Chondrocyte (in vitro differentiated cells): ENCODE measurements at regions not wholly inside any gene's neighbourhood (a gene's known extent, or its start where the extent isn't known, plus 50 kb on each side); places are given as distances from the start of the nearest gene placed in this dataset.

Source experiments
- DNase-seq: peaks from one replicate; pipeline ENCODE4 v3.0.0; 2021; ENCODE audit warnings: mixed read lengths, low spot score
- H3K27ac Mint-ChIP-seq: one replicate; pipeline ENCODE4 v1.8.0; 2021; ENCODE audit warnings: mild to moderate bottlenecking, moderate library complexity, mixed read lengths; ENCODE audit not compliant: unreplicated experiment
- H3K27me3 Mint-ChIP-seq: 2 replicates; pipeline ENCODE4 v1.8.0; 2021; ENCODE audit warnings: low read depth, mixed read lengths
- H3K36me3 Mint-ChIP-seq: 2 replicates; pipeline ENCODE4 v1.8.0; 2021; ENCODE audit warnings: low read depth, mixed read lengths
- H3K4me1 Mint-ChIP-seq: 2 replicates; pipeline ENCODE4 v1.8.0; 2021; ENCODE audit warnings: low read depth, mild to moderate bottlenecking, mixed read lengths
- H3K4me3 Mint-ChIP-seq: one replicate; pipeline ENCODE4 v1.8.0; 2021; ENCODE audit warnings: mild to moderate bottlenecking, moderate library complexity, mixed read lengths; ENCODE audit not compliant: unreplicated experiment
- H3K9me3 Mint-ChIP-seq: 2 replicates; pipeline ENCODE4 v1.8.0; 2021; ENCODE audit warnings: low read depth, mixed read lengths
- TF ChIP-seq, protein P1 (sequence below): fragments of 200-600 bp; sonication (generic); IDR thresholded peaks from 2 replicates; pipeline ENCODE4 v1.5.0; 2021; ENCODE audit warnings: antibody characterized with exemption, mild to moderate bottlenecking, moderate library complexity

DNA sequence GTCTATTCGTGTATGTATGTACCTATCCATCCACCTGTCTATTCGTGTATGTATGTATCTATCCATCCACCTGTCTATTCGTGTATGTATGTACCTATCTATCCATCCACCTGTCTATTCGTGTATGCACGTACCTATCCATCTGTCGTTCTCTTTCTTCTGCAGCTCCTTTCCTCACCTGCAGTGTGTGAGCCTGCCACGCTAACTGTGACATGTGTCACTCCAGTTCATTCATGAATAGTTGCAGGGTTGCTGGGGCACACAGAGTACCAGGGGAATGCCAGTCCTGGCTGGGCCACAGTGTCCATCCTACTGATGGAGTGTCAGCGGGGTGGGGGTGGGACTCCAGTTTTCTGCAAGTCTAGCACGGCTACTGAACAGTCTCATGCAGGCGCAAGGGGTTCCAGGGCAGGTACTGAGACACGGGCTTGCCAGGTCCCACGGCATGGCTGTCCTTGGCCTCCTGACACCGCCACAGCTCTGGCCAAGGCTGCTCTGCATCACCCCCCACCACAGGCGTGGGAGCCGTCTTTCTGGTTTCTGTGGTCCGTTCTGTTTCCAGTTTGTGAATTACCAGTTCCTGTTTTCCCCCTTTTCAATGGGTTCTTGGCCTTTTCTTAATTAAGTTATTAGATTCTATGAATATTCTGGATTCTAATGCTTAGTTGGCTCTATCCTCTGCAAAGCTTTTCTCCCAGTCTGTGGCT is 88.8 kb upstream of the CLDN5 start:
- peaks cover 31% of the 10 kb centered on the region for H3K27me3 Mint-ChIP-seq
- H3K4me3 Mint-ChIP-seq = no peak overlapping the region
- TF ChIP-seq, protein P1, sequence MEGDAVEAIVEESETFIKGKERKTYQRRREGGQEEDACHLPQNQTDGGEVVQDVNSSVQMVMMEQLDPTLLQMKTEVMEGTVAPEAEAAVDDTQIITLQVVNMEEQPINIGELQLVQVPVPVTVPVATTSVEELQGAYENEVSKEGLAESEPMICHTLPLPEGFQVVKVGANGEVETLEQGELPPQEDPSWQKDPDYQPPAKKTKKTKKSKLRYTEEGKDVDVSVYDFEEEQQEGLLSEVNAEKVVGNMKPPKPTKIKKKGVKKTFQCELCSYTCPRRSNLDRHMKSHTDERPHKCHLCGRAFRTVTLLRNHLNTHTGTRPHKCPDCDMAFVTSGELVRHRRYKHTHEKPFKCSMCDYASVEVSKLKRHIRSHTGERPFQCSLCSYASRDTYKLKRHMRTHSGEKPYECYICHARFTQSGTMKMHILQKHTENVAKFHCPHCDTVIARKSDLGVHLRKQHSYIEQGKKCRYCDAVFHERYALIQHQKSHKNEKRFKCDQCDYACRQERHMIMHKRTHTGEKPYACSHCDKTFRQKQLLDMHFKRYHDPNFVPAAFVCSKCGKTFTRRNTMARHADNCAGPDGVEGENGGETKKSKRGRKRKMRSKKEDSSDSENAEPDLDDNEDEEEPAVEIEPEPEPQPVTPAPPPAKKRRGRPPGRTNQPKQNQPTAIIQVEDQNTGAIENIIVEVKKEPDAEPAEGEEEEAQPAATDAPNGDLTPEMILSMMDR = no peak
- H3K36me3 Mint-ChIP-seq = no peaks in the 10 kb centered on the region
- H3K9me3 Mint-ChIP-seq = no peaks in the 10 kb centered on the region
- no peak overlapping the region for H3K27ac Mint-ChIP-seq
- DNase-seq = peak; percentile 43
- H3K4me1 Mint-ChIP-seq = no peaks in the 10 kb centered on the region

DNA sequence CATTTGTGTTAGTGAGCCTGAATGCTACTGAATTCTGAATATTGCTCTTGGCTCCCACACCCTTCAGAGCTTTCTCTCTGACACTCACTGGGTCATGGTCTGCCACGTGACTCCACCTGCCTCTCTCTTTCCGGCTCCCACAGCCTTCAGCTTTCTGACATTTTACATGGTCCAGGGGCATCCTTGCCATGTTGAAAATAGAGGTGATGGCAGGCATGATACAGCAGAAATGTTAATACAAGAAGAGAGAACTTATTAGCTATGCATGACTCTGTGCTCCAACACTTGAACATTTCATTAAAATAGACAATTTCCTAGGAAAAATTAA is 90.3 kb upstream of the CLDN5 start:
- no peaks in the 10 kb centered on the region for H3K9me3 Mint-ChIP-seq
- H3K4me1 Mint-ChIP-seq = no peaks in the 10 kb centered on the region
- H3K36me3 Mint-ChIP-seq = no peaks in the 10 kb centered on the region
- H3K4me3 Mint-ChIP-seq = no peak overlapping the region
- TF ChIP-seq, protein P1 = no peak
- H3K27ac Mint-ChIP-seq = no peak overlapping the region
- H3K27me3 Mint-ChIP-seq = peaks cover 30% of the 10 kb centered on the region
- DNase-seq = no peak

DNA sequence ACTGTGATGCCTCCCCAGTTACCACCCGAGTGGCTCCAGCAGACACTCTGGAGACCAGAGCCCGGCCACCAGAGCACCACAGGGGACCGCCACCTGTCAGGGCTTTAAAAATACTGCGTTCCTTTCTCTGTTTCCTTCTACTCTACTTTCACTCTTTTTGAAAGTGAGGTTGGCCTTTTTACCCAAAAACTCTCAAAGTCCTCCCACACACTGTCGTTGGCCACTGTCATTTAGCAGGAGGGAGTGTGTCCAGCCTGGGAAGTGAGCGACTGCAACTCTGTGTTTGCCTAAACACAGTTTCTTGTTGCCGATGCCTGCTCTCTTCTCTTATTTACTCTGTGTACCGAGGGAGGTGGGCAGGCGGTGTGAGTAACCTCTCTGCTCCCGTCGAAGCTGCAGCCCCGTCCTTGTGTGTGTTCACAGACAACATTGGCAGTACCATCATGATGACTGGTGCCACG is 90.8 kb upstream of the CLDN5 start:
- H3K4me1 Mint-ChIP-seq = no peaks in the 10 kb centered on the region
- H3K36me3 Mint-ChIP-seq = no peaks in the 10 kb centered on the region
- peaks cover 33% of the 10 kb centered on the region for H3K27me3 Mint-ChIP-seq

DNA sequence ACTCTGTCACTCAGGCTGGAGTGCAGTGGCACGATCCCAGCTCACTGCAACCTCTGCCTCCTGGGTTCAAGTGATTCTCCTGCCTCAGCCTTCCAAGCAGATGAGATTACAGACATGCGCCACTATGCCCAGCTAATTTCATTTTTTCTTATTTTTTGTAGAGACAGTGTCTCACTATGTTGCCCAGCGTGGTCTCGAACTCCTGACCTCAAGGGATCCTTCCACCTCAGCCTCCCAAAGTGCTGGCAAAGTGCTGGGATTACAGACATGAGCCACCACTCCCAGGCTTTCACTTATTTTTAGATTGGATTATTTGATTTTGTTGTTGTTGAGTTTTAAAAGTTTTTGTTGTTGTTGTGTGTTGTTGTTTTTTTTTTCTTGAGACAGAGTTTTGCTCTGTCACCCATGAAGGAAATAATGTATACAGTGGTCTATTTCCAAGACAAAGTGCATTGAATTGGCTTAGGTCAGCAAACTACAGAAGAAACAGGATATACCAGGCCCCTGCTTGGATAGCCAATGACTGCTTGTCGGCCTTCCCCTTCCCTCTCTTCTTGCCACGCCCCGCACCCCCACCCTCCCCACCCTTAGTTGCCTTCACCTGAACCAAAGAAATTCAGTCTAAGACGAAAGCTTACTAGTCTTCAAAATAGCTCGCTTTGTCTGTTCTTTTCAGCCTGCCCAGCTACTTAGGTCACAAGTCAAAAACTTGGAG is 91.8 kb upstream of the CLDN5 start:
- TF ChIP-seq, protein P1 = no peak
- H3K4me1 Mint-ChIP-seq = no peaks in the 10 kb centered on the region

More for the DNA sequence above, 90.8 kb upstream of the CLDN5 start:
- no peak overlapping the region for H3K27ac Mint-ChIP-seq
- no peaks in the 10 kb centered on the region for H3K9me3 Mint-ChIP-seq
- no peak overlapping the region for H3K4me3 Mint-ChIP-seq
- TF ChIP-seq, protein P1 = no peak
- peak; percentile 80 for DNase-seq

DNA sequence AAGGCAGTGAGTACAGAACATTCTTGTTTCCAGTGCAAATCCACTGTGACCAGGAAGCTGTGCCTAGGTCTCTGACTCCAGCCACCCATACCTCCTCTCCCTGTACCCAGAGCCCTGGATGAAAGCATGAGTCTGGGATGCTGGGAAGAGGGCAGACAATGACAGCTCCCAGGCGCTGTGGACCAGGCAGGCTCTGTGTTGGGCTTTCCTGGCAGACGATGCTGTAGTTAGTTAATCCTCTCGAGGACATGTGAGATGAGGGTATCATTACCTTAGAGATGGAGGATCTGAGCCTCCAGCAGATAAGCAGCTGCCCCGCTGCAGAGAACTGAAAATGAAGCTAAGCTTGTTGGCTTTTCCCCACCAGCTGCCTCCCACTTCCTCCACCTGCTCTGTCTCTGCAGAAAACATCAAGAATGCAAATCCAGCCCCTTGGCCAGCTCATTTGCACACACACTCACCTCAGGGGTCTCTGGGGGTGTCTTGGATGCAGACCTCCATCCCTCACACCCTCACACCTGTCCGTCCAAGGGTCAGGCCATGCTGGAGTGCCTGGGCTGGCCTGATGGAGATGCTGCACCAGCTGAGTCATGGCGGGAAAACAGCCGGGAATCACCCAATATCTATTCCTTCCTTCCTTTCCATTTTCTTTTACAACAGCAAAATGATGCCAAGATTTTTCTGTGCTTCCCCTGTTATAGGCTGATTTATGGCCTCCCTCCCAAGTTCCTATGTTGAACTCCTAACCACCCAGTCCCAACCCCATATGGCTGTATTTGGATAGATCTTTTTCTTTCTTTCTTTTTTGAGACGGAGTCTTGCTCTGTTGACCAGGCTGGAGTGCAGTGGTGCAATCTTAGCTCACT is 94.9 kb upstream of the SEPTIN5 start:
- H3K36me3 Mint-ChIP-seq = no peaks in the 10 kb centered on the region
- peak; percentile 42 for DNase-seq
- TF ChIP-seq, protein P1 = no peak
- H3K27me3 Mint-ChIP-seq = peaks cover 29% of the 10 kb centered on the region
- no peaks in the 10 kb centered on the region for H3K4me1 Mint-ChIP-seq
- H3K27ac Mint-ChIP-seq = no peak overlapping the region
- no peak overlapping the region for H3K4me3 Mint-ChIP-seq
- H3K9me3 Mint-ChIP-seq = no peaks in the 10 kb centered on the region

More for the DNA sequence above, 91.8 kb upstream of the CLDN5 start:
- no peaks in the 10 kb centered on the region for H3K36me3 Mint-ChIP-seq
- H3K9me3 Mint-ChIP-seq = no peaks in the 10 kb centered on the region
- H3K27ac Mint-ChIP-seq = no peak overlapping the region
- peak; percentile 3 for DNase-seq
- H3K27me3 Mint-ChIP-seq = peaks cover 30% of the 10 kb centered on the region
- H3K4me3 Mint-ChIP-seq = no peak overlapping the region
